HL-60 (cell line): ENCODE measurements at regions not wholly inside any gene's neighbourhood (a gene's known extent, or its start where the extent isn't known, plus 50 kb on each side); places are given as distances from the start of the nearest gene placed in this dataset.

ENCODE experiments used
- CTCF ChIP-seq: IDR thresholded peaks from one replicate; pipeline ENCODE4 v1.5.1; 2011; ENCODE audit warnings: low read length, control low read depth, inconsistent platforms; ENCODE audit not compliant: insufficient read depth
- POLR2AphosphoS5 ChIP-seq: IDR thresholded peaks from 2 replicates; pipeline ENCODE4 v1.6.1; 2012; ENCODE audit warnings: low read depth
- REST ChIP-seq: IDR thresholded peaks from 2 replicates; pipeline ENCODE4 v1.6.1; 2012; ENCODE audit warnings: low read depth; ENCODE audit not compliant: insufficient replicate concordance
- SPI1 ChIP-seq: IDR thresholded peaks from 2 replicates; pipeline ENCODE4 v1.6.1; 2012; ENCODE audit warnings: low read depth, mild to moderate bottlenecking, borderline replicate concordance

GRCh38 chr3:161940621-161940965 lies 444.0 kb downstream of the OTOL1 start:
- TF ChIP-seq POLR2AphosphoS5, result no peak
- no peak for TF ChIP-seq CTCF
- TF ChIP-seq REST, result no peak
- no peak for TF ChIP-seq SPI1
